ENCODE measurements at regions not wholly inside any gene's neighbourhood (a gene's known extent, or its start where the extent isn't known, plus 50 kb on each side); places are given as distances from the start of the nearest gene placed in this dataset.

DNA sequence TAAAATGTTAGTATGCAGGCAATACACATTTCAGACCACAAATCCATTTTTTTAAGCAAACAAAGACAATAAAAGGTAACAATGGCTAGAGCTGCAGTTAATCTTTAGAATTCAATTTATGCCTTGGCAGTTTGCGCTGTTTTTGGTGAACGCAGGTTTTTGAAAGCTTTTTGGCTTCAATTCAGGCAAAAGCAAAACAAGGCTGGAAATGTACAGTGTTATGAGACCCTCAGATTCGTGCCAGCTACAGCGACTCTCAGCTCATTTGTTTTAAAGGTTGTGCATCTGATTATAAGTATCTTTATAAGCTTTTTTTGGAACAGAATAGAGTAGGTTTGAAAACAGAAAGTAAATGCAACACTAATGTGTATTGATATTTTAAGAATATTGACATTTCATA lies 63.6 kb upstream of the SOX1 start:
- no peak for DNase-seq

DNA sequence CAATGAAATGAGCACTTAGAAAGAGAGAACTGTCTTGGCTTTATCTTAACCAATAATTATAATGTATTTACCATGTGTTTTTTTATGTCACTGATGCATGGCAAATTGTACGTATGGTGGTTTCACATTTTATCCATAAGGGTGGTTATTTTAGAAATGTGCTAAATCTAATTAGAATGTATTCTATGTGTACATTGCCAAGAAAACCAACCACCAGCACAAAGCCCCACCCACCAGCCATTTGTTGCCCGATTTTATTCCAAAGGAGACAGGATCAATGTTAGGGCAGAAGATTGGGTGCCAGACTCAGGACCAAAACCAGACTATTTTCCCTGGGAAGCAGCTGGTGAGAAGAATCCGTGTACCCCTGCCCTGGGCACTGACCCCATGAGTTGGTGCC lies 63.0 kb upstream of the SOX1 start:
- DNase-seq, result no peak

DNA sequence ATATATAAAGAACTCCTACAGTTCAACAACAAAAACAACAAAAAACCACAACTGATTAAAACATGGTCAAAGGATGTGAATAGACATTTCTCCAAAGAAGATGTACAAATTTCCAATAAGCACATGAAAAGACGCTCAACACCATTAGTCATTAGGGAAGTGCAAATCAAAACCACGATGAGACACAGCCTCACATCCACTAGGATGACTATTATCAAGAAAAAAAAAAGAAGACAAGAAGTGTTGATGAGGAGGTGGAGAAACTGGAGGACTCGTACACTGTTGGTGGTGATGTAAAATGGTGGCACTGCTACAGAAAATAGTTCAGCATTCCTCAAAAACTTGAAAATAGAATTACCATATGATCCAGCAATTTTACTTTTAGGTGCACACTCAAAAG lies 61.0 kb upstream of the SOX1 start:
- DNase-seq, result no peak

- no peak for DNase-seq
These were observed 59.8 kb upstream of the SOX1 start for GRCh38 chr13:112007191-112007590.

DNA sequence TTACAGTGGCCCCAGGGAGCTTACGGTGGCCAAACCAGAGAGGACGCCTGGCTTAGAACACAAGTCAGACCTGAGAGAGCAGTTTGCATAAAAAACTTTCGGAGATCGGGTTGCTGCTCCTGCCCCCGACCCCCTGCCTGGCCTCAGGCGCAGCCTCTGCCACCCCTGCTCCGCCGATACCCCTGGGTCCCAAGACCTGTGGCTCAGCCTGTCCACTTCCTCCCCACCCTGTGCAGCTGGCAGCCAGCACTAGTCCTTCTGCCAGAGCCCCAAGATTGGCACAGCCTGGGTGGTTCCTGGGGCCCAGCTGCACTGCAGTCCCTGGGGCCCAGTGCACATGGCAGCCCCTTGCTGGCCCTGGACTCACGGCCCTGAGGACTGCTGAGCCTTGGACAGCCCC lies 56.2 kb upstream of the SOX1 start:
- DNase-seq, result no peak

- DNase-seq, result no peak
These were observed 54.8 kb upstream of the SOX1 start for GRCh38 chr13:112012016-112012704.

DNA sequence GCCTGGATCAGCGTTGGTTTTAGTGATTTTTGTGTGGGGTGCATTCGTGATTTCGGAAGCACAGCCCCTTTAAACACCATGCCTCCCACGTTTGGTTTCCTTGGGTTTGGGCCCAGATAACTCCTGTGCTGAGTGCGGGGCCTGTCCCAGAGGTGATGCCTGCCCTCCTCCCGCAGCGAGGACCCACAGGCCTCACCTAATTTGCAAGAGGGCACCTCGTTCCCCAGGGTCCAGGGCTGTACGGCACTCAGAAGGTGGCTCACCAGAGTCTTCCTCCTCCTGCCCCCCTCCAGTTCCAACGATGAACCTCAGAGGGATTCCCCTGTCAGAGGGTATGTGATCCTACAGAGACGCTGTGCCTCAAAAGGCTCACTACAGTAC lies 54.3 kb upstream of the SOX1 start:
- no peak for DNase-seq

- DNase-seq, result no peak
These were observed 53.3 kb upstream of the SOX1 start for GRCh38 chr13:112013665-112014064.

GRCh38 chr13:112014857-112015256 lies 52.1 kb upstream of the SOX1 start:
- DNase-seq, result no peak
